ENCODE measurements at regions not wholly inside any gene's neighbourhood (a gene's known extent, or its start where the extent isn't known, plus 50 kb on each side); places are given as distances from the start of the nearest gene placed in this dataset.
A peak's percentile ranks its signal among the peaks of the same experiment; 100 is the strongest.

DNA sequence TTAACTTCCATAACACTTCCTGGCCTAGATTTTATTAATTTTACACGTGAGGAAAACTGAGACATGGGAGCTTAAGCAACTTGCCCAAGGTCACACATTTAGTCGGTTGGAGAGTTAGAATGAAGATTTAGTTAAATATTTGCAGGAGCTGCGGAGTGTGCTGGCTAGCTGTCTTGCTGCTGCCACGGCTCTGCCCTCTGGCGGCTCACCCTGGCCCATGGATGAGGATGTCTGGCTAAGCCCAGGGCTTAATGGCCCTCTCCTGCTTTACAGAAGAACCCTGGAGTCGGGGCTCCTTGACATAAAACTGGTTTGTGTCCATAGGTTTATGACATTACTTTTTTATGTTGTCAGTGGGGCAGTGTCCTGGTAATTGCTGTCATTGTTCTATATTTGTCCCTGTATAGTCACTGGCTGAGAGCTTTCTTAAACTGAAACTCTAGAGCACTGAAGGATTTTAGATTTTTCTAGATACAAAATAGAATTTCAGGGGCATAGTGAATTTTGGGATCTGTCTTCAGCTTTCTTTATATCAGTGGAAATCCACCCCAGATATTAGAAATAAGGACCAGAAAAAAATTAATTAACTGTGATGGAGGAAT lies 88.9 kb upstream of the WLS start (continued):
- TF ChIP-seq KDM2A (CRISPR knock-in tag; IDR thresholded peaks at IDR 0.05; ENCODE audit: borderline replicate concordance, low read depth): peak; percentile 42; the same call in 1 of the 2 replicates
- TF ChIP-seq ZNF687 (CRISPR knock-in tag; IDR thresholded peaks at IDR 0.05): no peak
- 0 out of 2 replicates have a peak, but pooled peaks have one; percentile 30 for TF ChIP-seq MIXL1 (CRISPR knock-in tag; IDR thresholded peaks at IDR 0.05)

DNA sequence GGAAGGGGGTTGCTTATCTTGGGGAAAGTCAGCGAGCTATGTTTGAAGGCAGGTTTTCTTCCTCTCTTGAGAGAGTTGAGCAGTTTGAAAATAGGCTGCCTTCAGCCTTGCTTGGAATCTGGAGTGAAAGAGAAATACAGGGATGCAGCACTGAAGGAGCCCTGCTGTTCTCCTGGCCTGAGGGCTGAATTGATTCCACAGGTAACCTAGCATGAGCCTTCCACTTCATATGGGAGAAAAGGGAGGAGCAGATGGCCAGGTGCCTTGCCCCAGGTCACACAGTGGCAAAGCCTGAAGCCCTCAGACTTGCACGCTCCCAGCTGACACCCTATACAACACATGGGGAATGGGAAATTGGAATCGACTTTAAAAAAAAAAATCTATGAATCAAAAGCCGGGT lies 88.0 kb upstream of the WLS start:
- H3K4me3 ChIP-seq (replicated peaks in 1 of 3; ENCODE audit: insufficient read depth in 1 of 3, low read depth in 2 of 3, low read length in 3 of 3): no peak overlapping the region
- WGBS (ENCODE audit: low lambda C conversion rate): 3% methylated on average over 4 of the region's 4 CpGs
- ATAC-seq (no peak), FAIRE-seq (no peak), DNase-seq (ENCODE audit: low spot score) (no peak)
- no peaks in the 10 kb centered on the region for H3K36me3 ChIP-seq (replicated peaks in 1 of 2; ENCODE audit: control insufficient read depth in 1 of 2, insufficient read depth in 2 of 2, low read length in 2 of 2)
- no peaks in the 10 kb centered on the region for H3K4me1 ChIP-seq (ENCODE audit: insufficient read depth, low read length)
- no peaks in the 10 kb centered on the region for H3K79me2 ChIP-seq (ENCODE audit: insufficient read depth, low read length)
- no peak overlapping the region for H2AFZ ChIP-seq (ENCODE audit: low read length)
- no peak overlapping the region for H3K27ac ChIP-seq (ENCODE audit: extremely low read length, insufficient read depth, low read length)
- intact Hi-C loops (cut with micrococcal nuclease; ENCODE audit: unreplicated experiment) (no loop called here), in situ Hi-C loops (cut with HindIII; ENCODE audit: extremely low pct_ligation_motif_present, low pct_unique_long_range_greater_than_20kb) (loop anchor here (5.0 kb wide), 1 partner anchor 198 kb away; no protein-coding TSS in a partner anchor)
- POLR2A ChIA-PET: interaction anchor here (1.0 kb wide), 1 partner anchor 200 kb away, joined by 5 read pairs; no protein-coding TSS in a partner anchor
- H4K20me1 ChIP-seq (ENCODE audit: insufficient read depth, low read length): no peaks in the 10 kb centered on the region
- no peak overlapping the region for H3K4me2 ChIP-seq (ENCODE audit: low read depth, low read length)
- 0 out of 5 replicates have a peak, but pooled peaks cover 0 to 3% of the 10 kb centered on the region in 2 experiments for H3K27me3 ChIP-seq (ENCODE audit: control insufficient read depth in 1 of 2, insufficient read depth in 2 of 2, low read length in 2 of 2)
- H3K9ac ChIP-seq (ENCODE audit: insufficient read depth, low read depth, low read length): no peak overlapping the region
- BruUV-seq (replicated peaks): no TSS peak
- H3K9me3 ChIP-seq (ENCODE audit: low read length): no peaks in the 10 kb centered on the region
- CTCF ChIA-PET (ENCODE audit: low intra/inter-chr PET ratio, low total read pairs): interaction anchor here (1.8 to 3.3 kb wide), 3 partner anchors 22 to 204 kb away, joined by 7 to 33 read pairs (median 18); no protein-coding TSS in a partner anchor
- TF ChIP-seq PHF5A (CRISPR knock-in tag; IDR thresholded peaks at IDR 0.05; ENCODE audit: low read depth, unreplicated experiment): no peak
- no peak for TF ChIP-seq ZNF660 (CRISPR knock-in tag; IDR thresholded peaks at IDR 0.05; ENCODE audit: borderline replicate concordance, low read depth)
- no peak for TF ChIP-seq ZBTB1 (CRISPR knock-in tag; IDR thresholded peaks at IDR 0.05; ENCODE audit: borderline replicate concordance)
- TF ChIP-seq HNF4G (IDR thresholded peaks at IDR 0.05; ENCODE audit: borderline replicate concordance, low read depth, low read length): no peak
- TF ChIP-seq HNF4G (CRISPR knock-in tag; IDR thresholded peaks at IDR 0.05; ENCODE audit: borderline replicate concordance, low read depth): no peak
- TF ChIP-seq GATAD1 (CRISPR knock-in tag; IDR thresholded peaks at IDR 0.05): no peak
- TF ChIP-seq TAF1 (CRISPR knock-in tag; IDR thresholded peaks at IDR 0.05): no peak
- no peak for TF ChIP-seq ZNF24 (IDR thresholded peaks at IDR 0.05)
- no peak for TF ChIP-seq AHDC1 (CRISPR knock-in tag; IDR thresholded peaks at IDR 0.05; ENCODE audit: borderline replicate concordance)
- no peak for TF ChIP-seq ZNF703 (CRISPR knock-in tag; IDR thresholded peaks at IDR 0.05; ENCODE audit: borderline replicate concordance)
- TF ChIP-seq MXI1 (IDR thresholded peaks at IDR 0.05; ENCODE audit: borderline replicate concordance, low read depth, low read length): no peak
